ENCODE measurements at regions not wholly inside any gene's neighbourhood (a gene's known extent, or its start where the extent isn't known, plus 50 kb on each side); places are given as distances from the start of the nearest gene placed in this dataset.

DNA sequence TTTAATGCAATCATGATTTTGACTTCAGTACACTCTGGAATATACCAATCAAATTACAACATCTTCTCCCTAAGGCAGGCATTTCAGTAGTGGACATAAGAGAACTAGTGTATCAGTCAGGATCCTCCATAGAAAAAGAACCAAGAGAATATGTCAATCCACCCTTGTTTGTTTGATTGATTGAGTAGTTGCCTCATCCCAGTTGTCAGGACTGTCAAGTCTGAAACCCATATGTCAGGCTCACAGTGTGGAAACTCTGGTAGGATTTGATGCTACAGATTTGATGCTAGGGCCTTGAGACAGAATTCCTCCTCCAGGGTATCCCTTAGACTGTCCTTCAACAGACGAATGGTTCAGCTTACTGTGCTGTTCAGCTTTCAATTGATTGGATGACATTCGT is 375.0 kb downstream of the ETS1 start:
- TF ChIP-seq FOSB (CRISPR knock-in tag; IDR thresholded peaks at IDR 0.05) (no peak), POLR2AphosphoS2 (conservative IDR thresholded peaks at IDR 0.05; ENCODE audit: low read length) (no peak), NPAS2 (CRISPR knock-in tag; IDR thresholded peaks at IDR 0.05; ENCODE audit: borderline replicate concordance) (no peak), ZNF302 (CRISPR knock-in tag; IDR thresholded peaks at IDR 0.05) (no peak), MAZ (IDR thresholded peaks at IDR 0.05; ENCODE audit: borderline replicate concordance, low read depth, low read length) (no peak), KDM5A (IDR thresholded peaks at IDR 0.05) (no peak), CHD4 (IDR thresholded peaks at IDR 0.05; ENCODE audit: borderline replicate concordance) (no peak)
- H3K4me3 ChIP-seq = no peak overlapping the region
- FAIRE-seq (no peak), DNase-seq (ENCODE audit: low read depth in 1 of 2, low spot score in 1 of 2) (no peak), ATAC-seq (no peak)
- 95% methylated on average over 2 of the region's 2 CpGs for WGBS (ENCODE audit: missing lambda C conversion rate)
- H3K4me1 ChIP-seq = peaks cover 34% of the 10 kb centered on the region
- ChIA-PET CTCF (interaction anchor here (1.4 kb wide), 1 partner anchor 40 kb away, joined by 5 read pairs; no protein-coding TSS in a partner anchor), POLR2A (no interaction called here)
- H3K27ac ChIP-seq = peak overlapping the region; percentile 82 to 94; a peak in 4 of 6 replicates
- H3K9me3 ChIP-seq = peaks cover 3% of the 10 kb centered on the region; the same call in 1 of the 3 replicates
- H3K4me2 ChIP-seq = no peak overlapping the region

DNA sequence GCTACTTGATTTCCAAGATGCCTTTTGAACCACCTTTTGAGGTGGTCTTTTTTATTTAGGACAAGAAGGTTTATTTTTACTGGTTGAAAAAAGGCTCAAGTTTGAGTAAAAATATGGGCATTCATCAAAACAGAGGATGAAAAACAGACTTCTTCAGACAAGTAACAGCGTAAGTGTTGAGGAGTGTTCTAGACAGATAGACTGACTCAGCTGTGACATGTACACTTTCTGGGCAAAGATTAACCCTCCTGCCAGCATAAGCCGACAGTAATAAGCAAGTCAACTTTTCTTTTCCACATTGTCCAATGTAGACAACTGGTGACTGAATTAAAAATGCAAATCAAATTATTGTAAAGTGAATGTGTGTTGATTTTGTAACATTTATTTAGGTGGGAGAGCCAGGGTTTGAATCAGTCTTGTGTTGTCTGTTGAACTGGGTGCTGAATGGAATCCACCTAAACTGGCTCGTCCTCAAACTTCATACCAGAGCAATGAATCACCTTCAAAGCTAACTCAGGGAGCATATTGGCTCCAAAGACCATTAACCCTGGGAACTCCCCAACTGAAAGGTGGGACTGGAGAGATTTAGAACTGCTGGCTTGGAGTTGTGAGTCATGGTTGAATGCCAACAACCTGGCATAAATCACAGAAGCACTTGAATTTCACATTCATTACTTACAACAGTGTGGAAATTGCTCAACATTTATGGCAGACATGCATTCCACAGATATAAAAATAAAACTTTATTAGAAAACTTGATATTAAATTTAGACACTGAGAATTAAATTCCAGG is 377.0 kb downstream of the ETS1 start:
- ChIA-PET CTCF (interaction anchor here (0.7 to 1.1 kb wide), 3 partner anchors 38 to 79 kb away, joined by 3 read pairs; no protein-coding TSS in a partner anchor), POLR2A (no interaction called here)
- TF ChIP-seq GATA3 (IDR thresholded peaks at IDR 0.05; ENCODE audit: borderline replicate concordance) (peak; percentile 94), CEBPB (IDR thresholded peaks at IDR 0.05) (peak; percentile 87 to 97), JUNB (IDR thresholded peaks at IDR 0.05) (peak; percentile 97), SREBF2 (IDR thresholded peaks at IDR 0.05) (no peak), NFE2L2 (conservative IDR thresholded peaks at IDR 0.05; ENCODE audit: low read length) (no peak), SMC3 (IDR thresholded peaks at IDR 0.05) (peak; percentile 34; the same call in 1 of the 3 replicates), MAFK (IDR thresholded peaks at IDR 0.05; ENCODE audit: partially characterized antibody) (peak; percentile 42), EP300 (IDR thresholded peaks at IDR 0.05) (peak; percentile 73 to 89; a peak in 4 of 5 replicates), RAD21 (conservative IDR thresholded peaks at IDR 0.05 in 1 of 2, IDR thresholded peaks at IDR 0.05 in 1 of 2) (peak; percentile 10 to 43; a peak in 3 of 5 replicates), JUN (IDR thresholded peaks at IDR 0.05) (peak; percentile 87 to 88), ZFP36 (IDR thresholded peaks at IDR 0.05; ENCODE audit: borderline replicate concordance, partially characterized antibody) (no peak), HOXB5 (CRISPR knock-in tag; IDR thresholded peaks at IDR 0.05) (0 out of 2 replicates have a peak, but pooled peaks have one; percentile 24), FOSL2 (IDR thresholded peaks at IDR 0.05) (peak; percentile 88), FOSL2 (CRISPR knock-in tag; IDR thresholded peaks at IDR 0.05) (peak; percentile 94)
- TF ChIP-seq, protein P1, sequence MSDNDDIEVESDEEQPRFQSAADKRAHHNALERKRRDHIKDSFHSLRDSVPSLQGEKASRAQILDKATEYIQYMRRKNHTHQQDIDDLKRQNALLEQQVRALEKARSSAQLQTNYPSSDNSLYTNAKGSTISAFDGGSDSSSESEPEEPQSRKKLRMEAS (IDR thresholded peaks at IDR 0.05) = peak; percentile 52; the same call in 1 of the 2 replicates
- TF ChIP-seq, protein P2, sequence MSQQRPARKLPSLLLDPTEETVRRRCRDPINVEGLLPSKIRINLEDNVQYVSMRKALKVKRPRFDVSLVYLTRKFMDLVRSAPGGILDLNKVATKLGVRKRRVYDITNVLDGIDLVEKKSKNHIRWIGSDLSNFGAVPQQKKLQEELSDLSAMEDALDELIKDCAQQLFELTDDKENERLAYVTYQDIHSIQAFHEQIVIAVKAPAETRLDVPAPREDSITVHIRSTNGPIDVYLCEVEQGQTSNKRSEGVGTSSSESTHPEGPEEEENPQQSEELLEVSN (IDR thresholded peaks at IDR 0.05; ENCODE audit: borderline replicate concordance, low read depth) = no peak
- TF ChIP-seq, protein P3, sequence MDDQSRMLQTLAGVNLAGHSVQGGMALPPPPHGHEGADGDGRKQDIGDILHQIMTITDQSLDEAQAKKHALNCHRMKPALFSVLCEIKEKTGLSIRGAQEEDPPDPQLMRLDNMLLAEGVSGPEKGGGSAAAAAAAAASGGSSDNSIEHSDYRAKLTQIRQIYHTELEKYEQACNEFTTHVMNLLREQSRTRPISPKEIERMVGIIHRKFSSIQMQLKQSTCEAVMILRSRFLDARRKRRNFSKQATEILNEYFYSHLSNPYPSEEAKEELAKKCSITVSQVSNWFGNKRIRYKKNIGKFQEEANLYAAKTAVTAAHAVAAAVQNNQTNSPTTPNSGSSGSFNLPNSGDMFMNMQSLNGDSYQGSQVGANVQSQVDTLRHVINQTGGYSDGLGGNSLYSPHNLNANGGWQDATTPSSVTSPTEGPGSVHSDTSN (IDR thresholded peaks at IDR 0.05) = peak; percentile 80
- TF ChIP-seq, protein P4, sequence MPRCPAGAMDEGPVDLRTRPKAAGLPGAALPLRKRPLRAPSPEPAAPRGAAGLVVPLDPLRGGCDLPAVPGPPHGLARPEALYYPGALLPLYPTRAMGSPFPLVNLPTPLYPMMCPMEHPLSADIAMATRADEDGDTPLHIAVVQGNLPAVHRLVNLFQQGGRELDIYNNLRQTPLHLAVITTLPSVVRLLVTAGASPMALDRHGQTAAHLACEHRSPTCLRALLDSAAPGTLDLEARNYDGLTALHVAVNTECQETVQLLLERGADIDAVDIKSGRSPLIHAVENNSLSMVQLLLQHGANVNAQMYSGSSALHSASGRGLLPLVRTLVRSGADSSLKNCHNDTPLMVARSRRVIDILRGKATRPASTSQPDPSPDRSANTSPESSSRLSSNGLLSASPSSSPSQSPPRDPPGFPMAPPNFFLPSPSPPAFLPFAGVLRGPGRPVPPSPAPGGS (IDR thresholded peaks at IDR 0.05) = peak; percentile 78; the same call in 1 of the 3 replicates
- TF ChIP-seq, protein P5, sequence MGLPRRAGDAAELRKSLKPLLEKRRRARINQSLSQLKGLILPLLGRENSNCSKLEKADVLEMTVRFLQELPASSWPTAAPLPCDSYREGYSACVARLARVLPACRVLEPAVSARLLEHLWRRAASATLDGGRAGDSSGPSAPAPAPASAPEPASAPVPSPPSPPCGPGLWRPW (IDR thresholded peaks at IDR 0.05) = peak; percentile 67
- Histone ChIP-seq H3K4me2 (peak overlapping the region; percentile 84), H3K4me3 (no peak overlapping the region), H3K9me3 (peaks cover 23% of the 10 kb centered on the region), H3K4me1 (peaks cover 38% of the 10 kb centered on the region), H3K27ac (peak overlapping the region; percentile 77 to 94)
- DNase-seq (ENCODE audit: low read depth in 1 of 2, low spot score in 1 of 2) = peak; percentile 81 to 97
- 0% methylated on average over 3 of the region's 3 CpGs for WGBS (ENCODE audit: missing lambda C conversion rate)
- peak; percentile 93 for FAIRE-seq
- ATAC-seq = peak; percentile 79 to 89
